GM10248 (cell line): ENCODE measurements at regions not wholly inside any gene's neighbourhood (a gene's known extent, or its start where the extent isn't known, plus 50 kb on each side); places are given as distances from the start of the nearest gene placed in this dataset.
"Not testable (repeated sequence)": the region's sequence is repeated elsewhere in the genome, so short reads cannot be mapped to it uniquely, and the experiment has no call there.

Source experiments
- CTCF ChIA-PET: fragments of 300-600 bp; sonication (Branson Sonifier 250); formaldehyde crosslinking; extraction: SDS; loops from one replicate; lab custom pipeline; 2021; ENCODE audit warnings: antibody characterized with exemption; lab: Yijun Ruan, JAX
- POLR2A ChIA-PET: fragments of 350-650 bp; sonication (Branson Sonifier 250); formaldehyde crosslinking; extraction: SDS; loops from one replicate; lab custom pipeline; 2020; ENCODE audit warnings: antibody characterized with exemption; lab: Yijun Ruan, JAX
- DNase-seq: peaks from one replicate; pipeline ENCODE4 v3.0.0; 2012; ENCODE audit errors: extremely low spot score
- CTCF ChIP-seq: IDR thresholded peaks from 2 replicates; pipeline ENCODE4 v1.5.1; 2012; ENCODE audit warnings: mild to moderate bottlenecking, low read depth; ENCODE audit errors: extremely low read depth, missing control alignments, control extremely low read depth

- POLR2A ChIA-PET: no interaction called here
- CTCF ChIA-PET: interaction anchor here (1.1 kb wide), 1 partner anchor 41 kb away, joined by 3 read pairs; no protein-coding TSS in a partner anchor
- DNase-seq: no peak
- no peak for TF ChIP-seq CTCF
Measured at GRCh38 chr13:22945321-22946226, 235.2 kb upstream of the SGCG start.

- POLR2A ChIA-PET: no interaction called here
- no peak for DNase-seq
- CTCF ChIA-PET: no interaction called here
- TF ChIP-seq CTCF: no peak
Measured at GRCh38 chr13:22948421-22948820, 232.4 kb upstream of the SGCG start.

DNA sequence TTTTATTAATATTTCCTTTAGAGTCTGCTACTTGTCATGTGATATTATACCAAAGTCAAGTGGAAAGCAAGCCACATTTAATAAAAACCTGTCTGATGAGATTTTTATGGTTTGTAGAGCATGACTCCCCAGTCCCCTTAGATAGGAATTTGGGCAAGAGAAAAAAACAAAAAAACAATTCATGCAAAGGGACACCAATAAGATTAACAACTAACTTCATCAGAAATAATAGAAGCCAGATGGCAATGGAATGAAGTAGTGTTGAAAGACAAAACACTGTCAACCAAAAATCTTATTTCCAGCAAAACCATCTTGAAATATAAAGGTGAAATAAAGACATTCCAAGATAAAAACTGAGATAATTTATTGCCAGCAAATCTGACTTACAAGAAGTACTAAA, 228.8 kb upstream of the SGCG start:
- POLR2A ChIA-PET, CTCF ChIA-PET: not testable (repeated sequence)

DNA sequence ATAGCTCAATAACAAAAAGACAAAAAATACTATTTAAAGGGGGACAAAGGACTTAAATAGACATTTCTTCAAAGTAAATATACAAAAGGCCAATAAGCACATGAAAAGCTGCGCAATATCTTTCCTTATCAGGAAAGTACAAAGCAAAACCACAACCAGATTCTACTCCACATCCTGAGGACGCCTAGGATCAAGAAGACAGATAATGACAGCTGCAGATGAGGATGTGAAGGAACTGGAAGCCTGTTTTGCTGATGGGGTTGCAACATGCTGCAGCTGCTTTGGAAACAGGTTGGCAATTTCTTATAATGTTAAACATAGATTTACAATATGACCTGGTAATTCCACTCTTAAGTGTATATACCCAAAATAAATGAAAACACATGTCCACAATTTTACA, 225.6 kb upstream of the SGCG start:
- DNase-seq, CTCF ChIA-PET: not testable (repeated sequence)

More for the DNA sequence above, 228.8 kb upstream of the SGCG start:
- not testable (repeated sequence) for DNase-seq

DNA sequence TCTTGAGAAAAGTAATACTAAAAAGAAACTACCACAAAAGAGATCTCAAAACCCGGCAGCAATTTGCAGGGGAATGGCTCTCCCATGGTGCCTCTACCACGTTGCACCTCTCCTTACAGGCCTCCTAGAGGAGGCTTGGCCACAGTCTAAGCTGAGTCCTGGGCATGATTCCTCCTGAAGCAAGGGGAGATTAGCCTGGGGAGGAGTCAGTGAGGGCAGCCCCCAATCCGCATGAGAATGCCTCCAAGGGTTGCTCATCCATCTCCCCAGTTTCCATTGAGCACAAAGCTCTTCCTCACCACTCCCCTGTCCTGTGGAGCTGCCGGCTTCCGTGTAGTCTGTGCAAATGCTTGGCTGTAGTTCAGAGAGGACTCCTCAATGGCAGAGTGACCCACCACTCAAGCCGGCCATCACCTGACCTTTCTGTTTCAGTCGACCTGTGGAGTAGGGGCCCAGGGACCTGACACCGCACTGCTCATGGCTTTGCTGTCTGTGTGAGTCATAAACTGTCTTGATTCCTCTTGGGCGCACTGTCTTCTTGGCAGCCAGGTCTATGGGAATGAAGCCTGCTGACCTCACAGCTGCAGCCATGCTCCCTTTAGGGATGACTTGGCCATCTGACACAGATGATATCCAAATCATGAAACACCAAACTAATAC, 224.2 kb upstream of the SGCG start:
- POLR2A ChIA-PET, CTCF ChIA-PET, DNase-seq: not testable (repeated sequence)

More for the DNA sequence above, 225.6 kb upstream of the SGCG start:
- POLR2A ChIA-PET: not testable (repeated sequence)

DNA sequence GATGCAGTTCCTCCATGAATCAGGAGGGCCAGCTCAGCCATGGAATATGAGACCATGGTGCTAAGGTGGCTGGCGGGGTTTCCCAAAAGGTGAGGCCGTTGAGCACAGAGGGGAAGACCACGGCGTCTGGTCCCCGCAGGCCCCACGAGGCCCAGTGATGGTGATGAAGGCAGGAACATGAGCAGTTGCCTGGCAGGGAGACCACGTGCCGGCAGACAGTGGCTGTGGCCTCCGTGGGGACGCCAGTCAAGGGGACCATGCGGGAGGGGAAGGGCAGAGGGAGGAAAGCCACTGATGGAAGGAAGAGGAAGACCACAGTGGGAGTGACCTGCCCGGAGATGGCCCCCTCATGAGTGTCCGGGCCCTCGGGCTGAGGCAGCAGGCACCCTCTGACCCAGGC, 220.9 kb upstream of the SGCG start:
- CTCF ChIA-PET, POLR2A ChIA-PET, DNase-seq: not testable (repeated sequence)

DNA sequence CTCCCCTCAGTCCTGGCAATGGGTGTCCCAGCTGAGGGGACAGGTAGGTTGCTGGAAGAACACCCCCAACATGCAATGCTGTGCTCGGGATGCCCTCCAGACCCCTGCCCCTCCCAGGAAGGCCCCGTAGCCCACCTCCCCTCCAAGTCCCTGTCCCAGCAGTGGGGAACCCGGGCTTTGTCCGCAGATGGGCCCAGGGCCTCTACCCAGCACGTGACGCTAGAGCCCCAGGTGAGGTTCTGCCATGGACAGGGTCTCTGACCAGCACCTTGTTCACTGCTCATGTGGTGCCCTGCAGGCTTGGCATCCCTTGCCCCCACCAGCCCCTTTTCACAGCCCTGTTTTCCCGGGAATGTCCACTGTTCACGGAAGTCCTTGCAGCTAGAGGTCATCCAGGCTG, 220.0 kb upstream of the SGCG start:
- TF ChIP-seq CTCF: no peak
- peak; percentile 3 for DNase-seq
- ChIA-PET POLR2A (no interaction called here), CTCF (no interaction called here)

- DNase-seq: peak; percentile 4
- POLR2A ChIA-PET, CTCF ChIA-PET: not testable (repeated sequence)
Measured at GRCh38 chr13:22961342-22961741, 219.4 kb upstream of the SGCG start.

- CTCF ChIA-PET: interaction anchor here (1.1 kb wide), 1 partner anchor 9 kb away, joined by 3 read pairs; no protein-coding TSS in a partner anchor
- DNase-seq: peak; percentile 12
- POLR2A ChIA-PET: no interaction called here
- no peak for TF ChIP-seq CTCF
Measured at GRCh38 chr13:22961835-22962537, 218.8 kb upstream of the SGCG start.

- CTCF ChIA-PET: interaction anchor here (1.1 kb wide), 1 partner anchor 10 kb away, joined by 3 read pairs; no protein-coding TSS in a partner anchor
- POLR2A ChIA-PET: not testable (repeated sequence)
Measured at GRCh38 chr13:22963384-22964053, 217.3 kb upstream of the SGCG start.

More at GRCh38 chr13:22963384-22964053, 217.3 kb upstream of the SGCG start:
- DNase-seq: not testable (repeated sequence)
